NCI-H2107 treated with DMSO at 0.1 percent for 48 hours (cell line): ENCODE measurements at regions not wholly inside any gene's neighbourhood (a gene's known extent, or its start where the extent isn't known, plus 50 kb on each side); places are given as distances from the start of the nearest gene placed in this dataset.
"Not testable (repeated sequence)": the region's sequence is repeated elsewhere in the genome, so short reads cannot be mapped to it uniquely, and the experiment has no call there.

Experiments used
- DNase-seq: peaks from one replicate; lab custom pipeline; 2025; ENCODE audit not compliant: unreplicated experiment; lab: John Stamatoyannopoulos, UW

GRCh38 chr15:69704229-69704628 lies 251.6 kb downstream of the RPLP1 start:
- DNase-seq = no peak

GRCh38 chr15:69704700-69705099 lies 252.1 kb downstream of the RPLP1 start:
- no peak for DNase-seq

GRCh38 chr15:69706353-69707097 lies 253.9 kb downstream of the RPLP1 start:
- DNase-seq = no peak

GRCh38 chr15:69707241-69707640 lies 254.6 kb downstream of the RPLP1 start:
- peak; percentile 30 for DNase-seq

GRCh38 chr15:69708436-69709122 lies 256.0 kb downstream of the RPLP1 start:
- not testable (repeated sequence) for DNase-seq

- no peak for DNase-seq
These were observed 260.4 kb downstream of the RPLP1 start for GRCh38 chr15:69712991-69713390.

GRCh38 chr15:69713726-69714559 lies 261.3 kb downstream of the RPLP1 start:
- no peak for DNase-seq

- DNase-seq = no peak
These were observed 262.6 kb downstream of the RPLP1 start for GRCh38 chr15:69715210-69715609.

- DNase-seq = no peak
These were observed 265.8 kb downstream of the RPLP1 start for GRCh38 chr15:69718436-69718835.

- DNase-seq = no peak
These were observed 266.3 kb downstream of the RPLP1 start for GRCh38 chr15:69718916-69719315.

GRCh38 chr15:69719527-69720240 lies 267.1 kb downstream of the RPLP1 start:
- DNase-seq = no peak

GRCh38 chr15:69720536-69720935 lies 267.9 kb downstream of the RPLP1 start:
- DNase-seq = no peak

GRCh38 chr15:69722924-69723323 lies 270.3 kb downstream of the RPLP1 start:
- DNase-seq = no peak

GRCh38 chr15:69723404-69724096 lies 270.9 kb downstream of the RPLP1 start:
- DNase-seq = peak; percentile 13

- DNase-seq = no peak
These were observed 271.7 kb downstream of the RPLP1 start for GRCh38 chr15:69724333-69724732.

GRCh38 chr15:69725275-69725674 lies 272.7 kb downstream of the RPLP1 start:
- DNase-seq = no peak

- no peak for DNase-seq
These were observed 273.3 kb downstream of the RPLP1 start for GRCh38 chr15:69725957-69726356.

GRCh38 chr15:69727121-69727924 lies 274.7 kb downstream of the RPLP1 start:
- DNase-seq = no peak

GRCh38 chr15:69729167-69729748 lies 276.6 kb downstream of the RPLP1 start:
- DNase-seq = no peak
